ENCODE measurements at regions not wholly inside any gene's neighbourhood (a gene's known extent, or its start where the extent isn't known, plus 50 kb on each side); places are given as distances from the start of the nearest gene placed in this dataset.

GRCh38 chr1:41978986-41979385, 60.3 kb upstream of the HIVEP3 start:
- intact Hi-C loops (cut with micrococcal nuclease), result no loop called here
- ChIA-PET POLR2A (ENCODE audit: unreplicated experiment) (no interaction called here), CTCF (no interaction called here)
- H3K4me2 ChIP-seq (ENCODE audit: low read length), result no peak overlapping the region
- no peaks in the 10 kb centered on the region for H3K36me3 ChIP-seq (ENCODE audit: low read depth, low read length)
- H4K20me1 ChIP-seq (ENCODE audit: low read length), result no peaks in the 10 kb centered on the region
- no peak overlapping the region for H3K27ac ChIP-seq (ENCODE audit: low read length)
- no peaks in the 10 kb centered on the region for H3K27me3 ChIP-seq (ENCODE audit: low read length)
- no peak overlapping the region for H3K4me3 ChIP-seq (ENCODE audit: low read length)
- no peak overlapping the region for H2AFZ ChIP-seq (ENCODE audit: low read length)
- no peak for ATAC-seq
- no TSS peak for BruUV-seq (replicated peaks)
- TF ChIP-seq EZH2phosphoT487 (IDR thresholded peaks at IDR 0.05; ENCODE audit: borderline replicate concordance, low read length) (no peak), CTCF (conservative IDR thresholded peaks at IDR 0.05; ENCODE audit: low read depth, low read length) (no peak), EZH2 (IDR thresholded peaks at IDR 0.05; ENCODE audit: low read length, unreplicated experiment) (no peak)
- DNase-seq, result no peak
- H3K79me2 ChIP-seq (ENCODE audit: low read length), result peaks cover 4% of the 10 kb centered on the region; the same call in 1 of the 2 replicates
- no peaks in the 10 kb centered on the region for H3K9me2 ChIP-seq (replicated peaks; ENCODE audit: low read length)
- no peak overlapping the region for H3K9ac ChIP-seq (ENCODE audit: low read length)
- no peaks in the 10 kb centered on the region for H3F3A ChIP-seq (ENCODE audit: low read length, unreplicated experiment)
- H3K9me3 ChIP-seq (ENCODE audit: low read length), result no peaks in the 10 kb centered on the region
- peaks cover 38% of the 10 kb centered on the region for H3K4me1 ChIP-seq (ENCODE audit: insufficient read depth, low read length)

- H2AFZ ChIP-seq (ENCODE audit: low read length), result no peak overlapping the region
- H3K4me2 ChIP-seq (ENCODE audit: low read length), result no peak overlapping the region
- H3K79me2 ChIP-seq (ENCODE audit: low read length), result peaks cover 3% of the 10 kb centered on the region; the same call in 1 of the 2 replicates
- TF ChIP-seq EZH2phosphoT487 (IDR thresholded peaks at IDR 0.05; ENCODE audit: borderline replicate concordance, low read length) (no peak), CTCF (conservative IDR thresholded peaks at IDR 0.05; ENCODE audit: low read depth, low read length) (no peak), EZH2 (IDR thresholded peaks at IDR 0.05; ENCODE audit: low read length, unreplicated experiment) (no peak)
- no peak overlapping the region for H3K9ac ChIP-seq (ENCODE audit: low read length)
- H4K20me1 ChIP-seq (ENCODE audit: low read length), result no peaks in the 10 kb centered on the region
- POLR2A ChIA-PET (ENCODE audit: unreplicated experiment), result no interaction called here
- H3K36me3 ChIP-seq (ENCODE audit: low read depth, low read length), result no peaks in the 10 kb centered on the region
- intact Hi-C loops (cut with micrococcal nuclease), result no loop called here
- peaks cover 22% of the 10 kb centered on the region for H3K4me1 ChIP-seq (ENCODE audit: insufficient read depth, low read length)
- no peaks in the 10 kb centered on the region for H3K9me2 ChIP-seq (replicated peaks; ENCODE audit: low read length)
- CTCF ChIA-PET, result no interaction called here
- no peak overlapping the region for H3K27ac ChIP-seq (ENCODE audit: low read length)
- DNase-seq, result no peak
- no peak overlapping the region for H3K4me3 ChIP-seq (ENCODE audit: low read length)
- H3K9me3 ChIP-seq (ENCODE audit: low read length), result no peaks in the 10 kb centered on the region
- no peak for ATAC-seq
- H3K27me3 ChIP-seq (ENCODE audit: low read length), result no peaks in the 10 kb centered on the region
- BruUV-seq (replicated peaks), result no TSS peak
- no peaks in the 10 kb centered on the region for H3F3A ChIP-seq (ENCODE audit: low read length, unreplicated experiment)
These were observed 58.6 kb upstream of the HIVEP3 start for GRCh38 chr1:41977326-41977725.

GRCh38 chr1:41976671-41977070, 57.9 kb upstream of the HIVEP3 start:
- CTCF ChIA-PET, result no interaction called here
- H3K4me3 ChIP-seq (ENCODE audit: low read length), result no peak overlapping the region
- no peaks in the 10 kb centered on the region for H3K9me2 ChIP-seq (replicated peaks; ENCODE audit: low read length)
- peaks cover 16% of the 10 kb centered on the region for H3K4me1 ChIP-seq (ENCODE audit: insufficient read depth, low read length)
- no peaks in the 10 kb centered on the region for H3K27me3 ChIP-seq (ENCODE audit: low read length)
- POLR2A ChIA-PET (ENCODE audit: unreplicated experiment), result no interaction called here
- H3K4me2 ChIP-seq (ENCODE audit: low read length), result no peak overlapping the region
- no peak overlapping the region for H3K9ac ChIP-seq (ENCODE audit: low read length)
- no peak for DNase-seq
- H3K9me3 ChIP-seq (ENCODE audit: low read length), result no peaks in the 10 kb centered on the region
- H3K27ac ChIP-seq (ENCODE audit: low read length), result no peak overlapping the region
- no peaks in the 10 kb centered on the region for H3K36me3 ChIP-seq (ENCODE audit: low read depth, low read length)
- H3F3A ChIP-seq (ENCODE audit: low read length, unreplicated experiment), result no peaks in the 10 kb centered on the region
- BruUV-seq (replicated peaks), result no TSS peak
- no peaks in the 10 kb centered on the region for H3K79me2 ChIP-seq (ENCODE audit: low read length)
- no peaks in the 10 kb centered on the region for H4K20me1 ChIP-seq (ENCODE audit: low read length)
- H2AFZ ChIP-seq (ENCODE audit: low read length), result no peak overlapping the region
- TF ChIP-seq CTCF (conservative IDR thresholded peaks at IDR 0.05; ENCODE audit: low read depth, low read length) (no peak), EZH2phosphoT487 (IDR thresholded peaks at IDR 0.05; ENCODE audit: borderline replicate concordance, low read length) (no peak), EZH2 (IDR thresholded peaks at IDR 0.05; ENCODE audit: low read length, unreplicated experiment) (no peak)
- ATAC-seq, result no peak
- intact Hi-C loops (cut with micrococcal nuclease), result no loop called here
